Stomach smooth muscle (tissue), 2 donors: ENCODE measurements at regions not wholly inside any gene's neighbourhood (a gene's known extent, or its start where the extent isn't known, plus 50 kb on each side); places are given as distances from the start of the nearest gene placed in this dataset.
"Not testable (repeated sequence)": the region's sequence is repeated elsewhere in the genome, so short reads cannot be mapped to it uniquely, and the experiment has no call there.

Source experiments
- H3K27ac ChIP-seq: one replicate; pipeline ENCODE4 v1.7.0; 2013; ENCODE audit warnings: mild to moderate bottlenecking, low read length, inconsistent platforms
- H3K27me3 ChIP-seq, 2 donors: one replicate each; pipeline ENCODE4 v1.7.0; 2013; ENCODE audit warnings: low read length in 2 of 2; ENCODE audit not compliant: insufficient read depth in 2 of 2, control insufficient read depth in 1 of 2
- H3K36me3 ChIP-seq, 2 donors: one replicate each; pipeline ENCODE4 v1.7.0; 2013; ENCODE audit warnings: low read length in 2 of 2; ENCODE audit not compliant: control insufficient read depth in 2 of 2, insufficient read depth in 2 of 2
- H3K4me1 ChIP-seq: one replicate; pipeline ENCODE4 v1.7.0; 2013; ENCODE audit warnings: low read length; ENCODE audit not compliant: control insufficient read depth, insufficient read depth
- H3K4me3 ChIP-seq, 2 donors: one replicate each; pipeline ENCODE4 v1.7.0; 2013; ENCODE audit warnings: low read length in 2 of 2
- H3K9ac ChIP-seq, 2 donors: one replicate each; pipeline ENCODE4 v1.7.0; 2013; ENCODE audit warnings: low read length in 2 of 2, mild to moderate bottlenecking in 1 of 2
- H3K9me3 ChIP-seq, 2 donors: one replicate each; pipeline ENCODE4 v1.7.0; 2013; ENCODE audit warnings: low read length in 2 of 2; ENCODE audit not compliant: control insufficient read depth in 2 of 2
- donor health status: healthy.
- donor health status: Pancreatic carcinoma.

DNA sequence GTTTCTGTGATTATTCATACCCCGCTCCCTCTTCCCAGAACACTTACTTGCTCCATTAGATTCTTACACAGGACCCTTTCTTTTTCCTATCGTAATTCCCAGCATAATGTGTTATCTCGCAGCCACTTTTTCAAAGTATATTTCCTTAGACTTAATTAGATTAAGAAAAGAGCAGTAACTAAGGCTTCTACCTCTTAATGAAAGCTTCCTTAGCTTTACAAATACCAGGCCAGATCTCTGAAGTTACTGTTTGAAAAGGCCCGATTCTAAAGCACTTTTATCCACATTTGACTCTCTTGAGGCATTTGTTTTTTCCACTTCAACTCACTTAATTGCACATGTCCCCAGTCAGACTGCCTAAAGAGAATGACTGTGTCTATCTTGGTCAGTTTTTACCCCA, 1264.3 kb upstream of the ADGRL2 start:
- H3K27ac ChIP-seq = no peak overlapping the region

DNA sequence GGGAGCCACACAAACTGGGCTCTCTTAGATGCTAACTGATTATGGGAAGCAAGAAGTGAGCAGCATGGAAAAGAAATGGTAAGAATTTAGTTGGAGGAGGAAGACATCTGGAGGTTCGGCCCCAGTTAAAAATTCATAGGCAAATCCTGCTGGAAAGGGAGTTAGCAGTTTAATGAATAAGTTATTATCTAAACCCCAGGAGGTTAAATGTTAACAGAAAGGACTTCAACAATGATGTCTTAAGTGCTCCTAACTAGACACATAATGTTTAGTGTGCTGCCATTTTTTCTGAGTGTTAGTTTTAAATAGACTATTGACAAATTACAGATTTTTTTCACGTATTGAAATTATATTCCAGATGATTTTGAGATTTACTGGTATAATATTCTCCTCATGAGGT, 1265.3 kb upstream of the ADGRL2 start:
- Histone ChIP-seq H3K9ac (no peak overlapping the region), H3K4me3 (no peak overlapping the region), H3K4me1 (peaks cover 4% of the 10 kb centered on the region), H3K27me3 (no peaks in the 10 kb centered on the region), H3K27ac (no peak overlapping the region), H3K36me3 (no peaks in the 10 kb centered on the region), H3K9me3 (no peaks in the 10 kb centered on the region)

More for the DNA sequence above, 1264.3 kb upstream of the ADGRL2 start:
- H3K9ac ChIP-seq = no peak overlapping the region
- H3K4me3 ChIP-seq = no peak overlapping the region
- H3K9me3 ChIP-seq = no peaks in the 10 kb centered on the region
- peaks cover 4% of the 10 kb centered on the region for H3K4me1 ChIP-seq
- H3K36me3 ChIP-seq = no peaks in the 10 kb centered on the region
- H3K27me3 ChIP-seq = no peaks in the 10 kb centered on the region

DNA sequence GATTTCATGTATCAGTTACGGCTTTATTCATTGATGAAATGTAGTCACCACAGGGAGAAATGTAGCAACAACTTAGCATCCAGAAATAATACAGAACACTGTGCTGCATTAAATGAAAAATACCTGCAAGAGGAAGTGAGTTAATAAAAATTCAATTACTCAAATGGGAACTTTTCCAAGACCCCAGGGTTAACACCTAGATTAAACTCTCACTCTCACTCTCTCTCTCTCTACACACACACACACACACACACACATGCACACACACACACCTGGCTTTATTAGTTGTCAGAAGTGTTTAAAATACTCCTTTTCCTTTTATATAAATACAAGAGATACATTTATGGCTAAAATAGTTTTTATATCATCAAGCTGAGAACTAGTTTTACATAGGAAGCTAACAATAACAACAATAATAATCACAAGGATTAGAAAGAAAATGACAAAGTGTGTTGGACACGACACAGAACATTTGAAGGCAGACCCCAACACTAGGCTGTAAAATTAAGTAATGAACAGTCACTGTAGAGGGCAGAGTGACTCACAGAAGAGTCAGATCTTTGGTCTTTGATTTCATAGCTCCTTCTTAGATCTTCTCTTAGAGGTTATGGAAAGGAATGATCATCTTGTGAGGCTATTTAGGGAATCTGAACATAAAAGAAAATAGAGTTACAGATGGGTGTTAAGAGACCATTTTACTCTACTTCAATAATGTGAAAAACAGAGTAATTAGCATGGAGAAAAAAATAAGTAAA, 1266.0 kb upstream of the ADGRL2 start:
- H3K9ac ChIP-seq = no peak overlapping the region
- H3K4me1 ChIP-seq = peaks cover 4% of the 10 kb centered on the region
- H3K27ac ChIP-seq = no peak overlapping the region
- H3K9me3 ChIP-seq = no peaks in the 10 kb centered on the region
- H3K36me3 ChIP-seq = no peaks in the 10 kb centered on the region
- H3K4me3 ChIP-seq = no peak overlapping the region
- H3K27me3 ChIP-seq = no peaks in the 10 kb centered on the region

DNA sequence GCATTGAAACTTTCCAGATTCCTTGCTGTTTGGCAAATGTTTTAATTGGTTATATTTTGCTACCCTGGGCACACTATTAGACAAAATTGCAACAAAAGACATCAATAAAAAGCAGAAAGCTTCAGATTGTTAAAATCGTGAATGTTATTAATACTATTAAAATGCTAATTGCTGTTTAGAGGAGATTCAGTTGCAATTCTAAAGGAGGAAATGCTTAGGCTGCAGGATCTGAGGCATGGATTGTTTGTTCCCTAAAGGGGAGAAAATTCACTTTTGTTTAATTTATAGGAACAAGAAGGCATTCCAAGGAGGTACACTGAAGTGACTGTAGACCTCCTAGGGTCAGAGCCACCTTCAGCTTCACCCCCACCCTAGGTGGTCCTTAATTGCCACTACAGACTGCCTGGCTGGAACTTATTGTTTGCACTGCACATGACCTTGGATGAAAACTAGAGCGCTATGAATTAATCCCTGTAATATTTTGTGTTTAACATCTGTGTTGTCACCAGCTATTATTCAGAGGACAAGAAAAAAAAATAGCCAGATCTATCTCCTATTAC, 1266.9 kb upstream of the ADGRL2 start:
- no peaks in the 10 kb centered on the region for H3K9me3 ChIP-seq
- H3K9ac ChIP-seq = no peak overlapping the region
- peaks cover 4% of the 10 kb centered on the region for H3K4me1 ChIP-seq
- no peak overlapping the region for H3K27ac ChIP-seq
- H3K36me3 ChIP-seq = no peaks in the 10 kb centered on the region
- no peaks in the 10 kb centered on the region for H3K27me3 ChIP-seq
- H3K4me3 ChIP-seq = no peak overlapping the region

DNA sequence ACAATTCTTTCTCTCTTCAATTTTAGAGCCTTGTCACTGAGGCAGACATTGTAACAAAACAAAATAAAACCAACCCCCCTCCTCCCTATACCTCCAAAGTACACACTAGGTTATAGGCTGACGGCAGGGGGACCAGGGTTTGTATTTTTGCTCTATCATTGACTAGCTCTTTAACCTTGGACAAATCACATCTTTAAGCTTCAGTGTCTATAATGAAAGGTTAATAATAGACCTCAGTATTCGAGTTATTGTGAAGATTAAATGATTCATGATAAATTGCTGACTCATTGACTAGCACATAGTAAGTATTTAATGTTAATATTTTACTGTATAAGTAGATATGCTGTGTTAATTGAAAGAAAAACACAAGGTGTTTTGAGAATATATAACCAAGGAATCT, 1267.6 kb upstream of the ADGRL2 start:
- Histone ChIP-seq H3K4me1 (peaks cover 4% of the 10 kb centered on the region), H3K27me3 (no peaks in the 10 kb centered on the region), H3K36me3 (no peaks in the 10 kb centered on the region), H3K27ac (no peak overlapping the region), H3K4me3 (no peak overlapping the region), H3K9me3 (no peaks in the 10 kb centered on the region), H3K9ac (no peak overlapping the region)

DNA sequence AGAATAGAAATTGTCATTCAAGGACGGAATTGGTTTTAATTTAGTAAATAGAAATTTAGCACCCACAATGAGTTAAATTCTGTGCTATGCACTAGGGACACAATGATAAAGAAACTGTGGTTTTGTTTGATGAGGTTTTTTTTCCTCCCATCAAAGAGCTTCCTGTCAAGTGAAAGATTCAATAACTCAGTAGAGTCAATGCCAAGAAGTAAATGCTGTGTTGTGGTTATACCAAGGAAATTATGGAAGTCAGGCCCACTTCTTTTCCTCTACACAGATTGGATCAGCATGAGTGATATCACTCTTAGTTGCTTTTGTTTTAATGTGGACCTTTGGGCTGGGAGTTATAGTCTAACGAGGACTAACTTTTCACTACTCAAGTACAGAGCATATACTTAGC, 1269.6 kb upstream of the ADGRL2 start:
- Histone ChIP-seq H3K36me3 (no peaks in the 10 kb centered on the region), H3K4me3 (no peak overlapping the region), H3K27ac (no peak overlapping the region), H3K27me3 (no peaks in the 10 kb centered on the region), H3K4me1 (peaks cover 4% of the 10 kb centered on the region), H3K9me3 (no peaks in the 10 kb centered on the region), H3K9ac (no peak overlapping the region)

DNA sequence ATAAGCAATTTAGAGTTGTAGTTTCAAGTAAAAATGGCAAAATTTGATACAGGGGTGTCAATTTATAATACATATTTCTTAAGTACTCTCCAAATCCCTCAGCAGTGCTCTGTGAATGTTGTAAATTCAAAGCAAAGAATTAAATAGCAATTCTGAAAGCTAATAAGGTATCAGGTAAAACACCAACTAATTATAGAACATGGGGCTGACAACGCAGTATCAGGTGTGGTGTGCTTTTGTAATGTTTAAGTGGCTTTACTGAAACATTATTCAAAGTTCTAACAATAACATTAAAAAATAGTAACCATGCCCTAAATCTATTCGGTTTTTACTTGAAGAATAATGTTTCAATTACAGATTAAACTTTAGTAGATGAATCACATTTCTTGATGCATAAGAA, 1271.2 kb upstream of the ADGRL2 start:
- no peaks in the 10 kb centered on the region for H3K27me3 ChIP-seq
- peaks cover 4% of the 10 kb centered on the region for H3K4me1 ChIP-seq
- H3K9ac ChIP-seq = no peak overlapping the region
- no peak overlapping the region for H3K27ac ChIP-seq
- no peaks in the 10 kb centered on the region for H3K9me3 ChIP-seq
- no peaks in the 10 kb centered on the region for H3K36me3 ChIP-seq
- H3K4me3 ChIP-seq = no peak overlapping the region

DNA sequence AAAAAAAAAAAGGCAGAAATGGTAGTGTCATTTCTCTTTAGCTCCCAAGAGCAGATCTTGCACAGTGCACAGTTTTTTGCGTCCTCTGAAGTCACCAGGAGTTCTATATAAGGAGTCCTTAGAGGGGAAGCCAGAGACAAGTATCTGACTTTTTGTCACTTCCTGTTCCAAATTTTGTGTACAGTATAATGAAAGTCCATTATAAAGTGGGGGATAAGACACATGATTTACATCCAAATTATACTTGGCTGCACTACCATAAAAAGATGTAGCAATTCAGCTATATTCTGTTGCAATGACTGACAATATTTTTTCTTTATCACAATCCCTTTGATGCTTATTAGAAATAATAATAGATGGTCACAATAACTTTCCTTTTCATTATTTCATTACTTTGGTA, 1276.9 kb upstream of the ADGRL2 start:
- Histone ChIP-seq H3K27ac (no peak overlapping the region), H3K4me3 (no peak overlapping the region), H3K27me3 (no peaks in the 10 kb centered on the region), H3K9ac (no peak overlapping the region), H3K4me1 (no peaks in the 10 kb centered on the region), H3K36me3 (no peaks in the 10 kb centered on the region), H3K9me3 (no peaks in the 10 kb centered on the region)

DNA sequence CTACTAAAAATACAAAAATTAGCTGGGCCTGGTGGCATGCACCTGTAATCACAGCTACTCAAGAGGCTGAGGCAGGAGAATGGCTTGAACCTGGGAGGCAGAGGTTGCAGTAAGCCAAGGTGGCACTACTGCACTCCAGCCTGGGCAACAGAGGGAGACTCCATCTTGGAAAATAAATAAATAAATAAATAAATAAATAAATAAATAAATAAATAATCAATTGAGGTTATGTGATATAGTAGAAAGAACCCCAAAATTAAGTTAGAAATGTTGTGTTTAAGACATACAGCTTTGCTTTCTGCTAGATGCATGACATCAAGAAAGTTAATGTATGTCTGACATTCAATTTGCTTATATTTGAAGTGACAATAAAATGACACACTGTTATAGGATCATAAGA, 1277.7 kb upstream of the ADGRL2 start:
- not testable (repeated sequence) for H3K9ac ChIP-seq, H3K9me3 ChIP-seq, H3K27ac ChIP-seq, H3K4me1 ChIP-seq, H3K36me3 ChIP-seq, H3K27me3 ChIP-seq, H3K4me3 ChIP-seq

DNA sequence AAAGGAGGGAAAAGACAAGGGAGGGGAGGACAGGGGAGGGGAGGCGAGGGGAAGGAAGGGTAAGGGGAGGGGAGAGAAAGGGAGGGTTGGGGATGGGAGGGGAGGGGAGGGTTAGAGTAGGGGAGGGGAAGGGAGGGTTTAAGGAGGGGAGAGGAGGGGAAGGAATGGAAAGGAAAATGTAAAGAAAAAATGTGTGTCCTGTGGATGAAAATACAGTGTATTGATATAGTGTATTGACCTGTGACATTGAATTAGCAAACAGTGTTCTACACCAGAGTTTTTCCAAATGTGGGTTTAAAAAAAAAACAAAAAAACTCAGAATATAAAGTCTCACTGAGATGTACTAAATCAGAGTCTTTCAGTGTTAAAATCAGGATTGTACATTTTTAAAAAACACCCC, 1279.8 kb upstream of the ADGRL2 start:
- Histone ChIP-seq H3K9me3 (no peaks in the 10 kb centered on the region), H3K4me3 (no peak overlapping the region), H3K27ac (no peak overlapping the region), H3K4me1 (no peaks in the 10 kb centered on the region), H3K36me3 (no peaks in the 10 kb centered on the region), H3K9ac (no peak overlapping the region), H3K27me3 (no peaks in the 10 kb centered on the region)

DNA sequence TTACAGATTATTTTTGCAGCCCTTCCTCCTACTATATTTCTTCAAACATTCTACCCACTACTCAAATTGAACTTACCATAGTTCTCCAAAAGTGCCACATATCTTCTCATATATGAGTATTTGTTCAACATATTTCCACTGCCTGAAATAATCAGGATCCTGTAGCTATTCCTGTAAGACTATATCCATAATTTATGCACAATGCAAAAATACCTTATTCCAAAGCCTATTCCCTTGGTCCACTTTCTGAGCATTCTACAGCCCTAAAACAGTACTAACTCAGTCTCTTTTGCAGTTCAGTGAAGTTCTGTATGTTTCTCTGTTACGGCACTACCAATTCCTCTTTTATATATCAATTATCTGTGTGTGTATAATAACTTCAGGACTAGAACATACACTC, 1283.7 kb upstream of the ADGRL2 start:
- no peak overlapping the region for H3K27ac ChIP-seq
- no peaks in the 10 kb centered on the region for H3K36me3 ChIP-seq
- H3K4me3 ChIP-seq = no peak overlapping the region

More for the DNA sequence above, 1283.7 kb upstream of the ADGRL2 start:
- Histone ChIP-seq H3K27me3 (no peaks in the 10 kb centered on the region), H3K4me1 (no peaks in the 10 kb centered on the region), H3K9ac (no peak overlapping the region), H3K9me3 (no peaks in the 10 kb centered on the region)
